HL-60 (cell line): ENCODE measurements at regions not wholly inside any gene's neighbourhood (a gene's known extent, or its start where the extent isn't known, plus 50 kb on each side); places are given as distances from the start of the nearest gene placed in this dataset.

Experiments
- DNase-seq, 2 experiments: peaks; one replicate each; pipeline ENCODE4 v3.0.0-alpha.2; 2010 to 2020; ENCODE audit warnings: low read depth in 1 of 2, low spot score in 1 of 2
- H3K27ac ChIP-seq: fragments of 250-450 bp; sonication (Bioruptor Pico); replicated peaks from 2 replicates; pipeline ENCODE4 v1.5.1; 2020; ENCODE audit warnings: mild to moderate bottlenecking, moderate library complexity
- H3K27me3 ChIP-seq: fragments of 250-450 bp; sonication (Bioruptor Pico); 2 replicates; pipeline ENCODE4 v1.5.1; 2021; ENCODE audit warnings: mild to moderate bottlenecking, moderate library complexity; ENCODE audit not compliant: insufficient read depth, poor library complexity, severe bottlenecking
- H3K4me3 ChIP-seq: replicated peaks from 2 replicates; pipeline ENCODE4 v1.5.1; 2011; ENCODE audit warnings: mild to moderate bottlenecking, control low read depth, low read length; ENCODE audit not compliant: insufficient read depth
- CTCF ChIP-seq: IDR thresholded peaks from one replicate; pipeline ENCODE4 v1.5.1; 2011; ENCODE audit warnings: low read length, control low read depth, inconsistent platforms; ENCODE audit not compliant: insufficient read depth
- GABPA ChIP-seq: IDR thresholded peaks from 2 replicates; pipeline ENCODE4 v1.6.1; 2012; ENCODE audit warnings: low read depth
- POLR2AphosphoS5 ChIP-seq: IDR thresholded peaks from 2 replicates; pipeline ENCODE4 v1.6.1; 2012; ENCODE audit warnings: low read depth
- REST ChIP-seq: IDR thresholded peaks from 2 replicates; pipeline ENCODE4 v1.6.1; 2012; ENCODE audit warnings: low read depth; ENCODE audit not compliant: insufficient replicate concordance
- SPI1 ChIP-seq: IDR thresholded peaks from 2 replicates; pipeline ENCODE4 v1.6.1; 2012; ENCODE audit warnings: low read depth, mild to moderate bottlenecking, borderline replicate concordance

GRCh38 chr2:133833746-133834145 is 265.5 kb upstream of the NCKAP5 start:
- no peak overlapping the region for H3K4me3 ChIP-seq
- TF ChIP-seq REST (no peak), GABPA (no peak), SPI1 (no peak), CTCF (no peak), POLR2AphosphoS5 (no peak)
- no peak overlapping the region for H3K27ac ChIP-seq
- DNase-seq, result no peak
- H3K27me3 ChIP-seq, result no peaks in the 10 kb centered on the region

GRCh38 chr2:133835821-133836619 is 267.8 kb upstream of the NCKAP5 start:
- no peak for DNase-seq
- no peak overlapping the region for H3K27ac ChIP-seq
- no peaks in the 10 kb centered on the region for H3K27me3 ChIP-seq
- no peak for TF ChIP-seq GABPA
- no peak overlapping the region for H3K4me3 ChIP-seq

- Histone ChIP-seq H3K27me3 (no peaks in the 10 kb centered on the region), H3K4me3 (no peak overlapping the region), H3K27ac (no peak overlapping the region)
- TF ChIP-seq CTCF, result no peak
- no peak for DNase-seq
Measured at GRCh38 chr2:133836691-133837345, 268.6 kb upstream of the NCKAP5 start.

GRCh38 chr2:133837441-133838094 is 269.3 kb upstream of the NCKAP5 start:
- no peak overlapping the region for H3K27ac ChIP-seq
- DNase-seq, result no peak
- H3K4me3 ChIP-seq, result no peak overlapping the region
- no peaks in the 10 kb centered on the region for H3K27me3 ChIP-seq
- no peak for TF ChIP-seq REST
- no peak for TF ChIP-seq GABPA
- no peak for TF ChIP-seq SPI1
- no peak for TF ChIP-seq CTCF
- no peak for TF ChIP-seq POLR2AphosphoS5
